LNCAP (cell line): ENCODE measurements at regions not wholly inside any gene's neighbourhood (a gene's known extent, or its start where the extent isn't known, plus 50 kb on each side); places are given as distances from the start of the nearest gene placed in this dataset.

ENCODE experiments used
- CTCF ChIP-seq: fragments of 450-650 bp; IDR thresholded peaks from 2 replicates; pipeline ENCODE4 v1.5.1; 2017; ENCODE audit warnings: mild to moderate bottlenecking

GRCh38 chrX:110491846-110492620 lies 133.4 kb downstream of the RTL9 start:
- no peak for TF ChIP-seq CTCF

DNA sequence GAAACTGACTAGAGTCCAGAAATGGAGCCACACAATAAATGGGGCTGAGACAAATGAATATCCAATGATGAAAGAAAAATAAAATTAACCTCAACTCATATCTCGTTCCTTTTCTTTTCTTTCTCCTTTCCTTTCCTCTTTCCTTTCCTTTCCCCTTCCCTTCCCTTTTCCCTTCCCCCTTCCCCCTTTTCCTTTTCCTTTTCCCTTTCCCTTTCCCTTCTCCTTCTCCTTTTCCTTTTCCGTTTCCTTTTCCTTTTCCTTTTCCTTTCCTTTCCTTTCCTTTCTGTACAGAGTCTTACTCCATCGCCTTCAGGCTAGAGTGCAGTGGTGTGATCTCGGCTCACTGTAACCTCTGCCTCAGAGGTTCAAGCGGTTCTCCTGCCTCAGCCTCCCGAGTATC lies 146.3 kb downstream of the RTL9 start:
- TF ChIP-seq CTCF = no peak

GRCh38 chrX:110509755-110510532 lies 151.3 kb downstream of the RTL9 start:
- TF ChIP-seq CTCF = no peak

DNA sequence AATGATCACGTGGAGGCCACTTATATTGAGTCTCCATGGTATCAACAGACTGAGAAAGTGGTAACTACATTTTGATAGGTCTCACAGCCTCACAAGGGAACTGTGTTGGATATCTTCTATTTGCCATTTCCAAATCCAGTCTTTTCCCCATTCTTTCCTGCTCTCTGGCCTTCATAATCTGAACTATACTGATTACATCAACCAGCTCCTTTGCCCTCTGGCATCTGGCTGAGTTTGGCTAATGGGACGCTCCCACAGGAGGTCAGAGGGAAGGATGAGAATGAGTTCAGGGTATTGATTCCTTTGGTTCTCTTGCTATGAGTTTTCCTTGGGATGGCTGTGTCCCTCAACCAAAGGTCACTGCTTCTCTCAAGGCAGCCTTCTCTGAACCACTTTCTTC lies 152.6 kb downstream of the RTL9 start:
- no peak for TF ChIP-seq CTCF

DNA sequence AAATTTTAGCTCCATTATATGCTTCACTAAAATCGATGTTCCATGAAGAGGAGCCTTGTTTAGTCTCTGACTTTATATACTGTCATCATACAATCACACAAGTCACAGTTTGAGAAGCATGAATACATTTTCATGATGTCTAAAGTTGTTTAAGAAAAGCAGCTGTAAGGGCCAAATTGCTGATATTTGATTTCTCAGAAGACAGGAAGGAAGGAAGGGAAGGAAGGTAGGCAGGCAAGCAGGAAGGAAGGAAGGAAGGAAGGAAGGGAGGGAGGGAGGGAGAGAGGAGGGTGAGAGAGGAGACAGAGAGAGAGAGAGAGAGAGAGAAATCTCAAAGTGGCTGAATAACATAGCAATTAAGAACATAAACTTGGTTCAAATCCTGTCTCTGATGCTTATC lies 153.7 kb downstream of the RTL9 start:
- no peak for TF ChIP-seq CTCF

DNA sequence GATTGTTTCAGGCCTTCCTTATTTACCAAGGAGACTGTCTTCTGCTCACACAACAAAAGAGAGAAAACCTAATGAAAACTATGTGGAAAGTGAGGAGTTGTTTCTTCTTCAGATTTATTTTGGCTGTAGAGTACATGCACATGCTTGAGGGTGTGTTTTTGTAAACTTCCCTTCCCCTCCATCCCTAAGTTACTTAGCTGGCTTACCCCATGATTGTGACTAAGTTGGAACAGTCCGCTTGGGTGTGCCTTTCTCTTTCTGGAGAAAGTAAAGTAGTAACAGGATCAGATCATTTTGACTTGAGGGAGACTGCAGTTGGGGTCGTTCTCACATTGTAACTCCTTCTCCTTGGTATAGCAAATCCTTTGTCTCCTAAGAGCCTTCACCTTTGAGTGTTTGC lies 155.9 kb downstream of the RTL9 start:
- TF ChIP-seq CTCF = no peak

DNA sequence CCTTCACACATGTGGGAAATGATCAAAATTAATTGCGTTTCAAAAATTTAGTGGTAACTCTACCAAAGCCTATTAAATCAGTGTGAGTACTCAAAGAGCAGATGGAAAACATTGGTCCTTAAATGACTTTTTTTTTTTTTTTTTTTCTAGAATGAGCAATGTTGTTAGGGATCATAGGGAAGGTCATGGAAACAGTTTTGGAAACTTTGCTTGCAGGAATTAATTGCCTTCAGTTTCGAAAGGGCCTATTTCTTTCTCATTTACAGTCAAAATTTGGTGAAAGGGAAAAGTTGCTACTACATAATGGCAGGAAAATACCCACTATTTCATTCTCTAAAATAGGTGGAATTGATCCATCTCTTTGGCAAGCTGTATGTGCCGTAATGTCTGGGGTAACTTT lies 160.9 kb downstream of the RTL9 start:
- no peak for TF ChIP-seq CTCF
